ENCODE measurements at regions not wholly inside any gene's neighbourhood (a gene's known extent, or its start where the extent isn't known, plus 50 kb on each side); places are given as distances from the start of the nearest gene placed in this dataset.
"Not testable (repeated sequence)": the region's sequence is repeated elsewhere in the genome, so short reads cannot be mapped to it uniquely, and the experiment has no call there.

DNA sequence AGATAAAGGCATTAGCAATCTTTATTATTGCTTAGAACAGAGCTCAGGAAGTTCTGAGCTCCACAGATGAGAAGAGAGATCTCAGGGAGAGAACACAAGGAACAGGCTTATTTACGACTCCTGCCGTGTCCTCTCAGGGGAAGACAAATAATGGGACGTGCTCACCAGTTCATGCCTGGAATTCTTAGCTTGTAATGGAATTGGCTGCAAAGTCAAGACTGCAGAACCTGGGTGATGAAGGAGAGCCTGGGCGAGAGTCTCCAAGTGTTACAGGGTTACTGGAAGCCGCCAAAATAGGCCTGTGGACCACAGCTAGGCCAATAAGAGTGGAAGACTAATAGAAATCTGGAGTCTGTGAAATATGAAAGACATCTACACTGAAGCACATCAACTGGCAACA is 174.5 kb upstream of the ADAMTSL1 start:
- H3K27me3 Mint-ChIP-seq (ENCODE audit: low read depth): no peaks in the 10 kb centered on the region
- no peak overlapping the region for H3K4me3 Mint-ChIP-seq
- H3K4me1 Mint-ChIP-seq: peaks cover 34% of the 10 kb centered on the region
- TF ChIP-seq, protein P1, sequence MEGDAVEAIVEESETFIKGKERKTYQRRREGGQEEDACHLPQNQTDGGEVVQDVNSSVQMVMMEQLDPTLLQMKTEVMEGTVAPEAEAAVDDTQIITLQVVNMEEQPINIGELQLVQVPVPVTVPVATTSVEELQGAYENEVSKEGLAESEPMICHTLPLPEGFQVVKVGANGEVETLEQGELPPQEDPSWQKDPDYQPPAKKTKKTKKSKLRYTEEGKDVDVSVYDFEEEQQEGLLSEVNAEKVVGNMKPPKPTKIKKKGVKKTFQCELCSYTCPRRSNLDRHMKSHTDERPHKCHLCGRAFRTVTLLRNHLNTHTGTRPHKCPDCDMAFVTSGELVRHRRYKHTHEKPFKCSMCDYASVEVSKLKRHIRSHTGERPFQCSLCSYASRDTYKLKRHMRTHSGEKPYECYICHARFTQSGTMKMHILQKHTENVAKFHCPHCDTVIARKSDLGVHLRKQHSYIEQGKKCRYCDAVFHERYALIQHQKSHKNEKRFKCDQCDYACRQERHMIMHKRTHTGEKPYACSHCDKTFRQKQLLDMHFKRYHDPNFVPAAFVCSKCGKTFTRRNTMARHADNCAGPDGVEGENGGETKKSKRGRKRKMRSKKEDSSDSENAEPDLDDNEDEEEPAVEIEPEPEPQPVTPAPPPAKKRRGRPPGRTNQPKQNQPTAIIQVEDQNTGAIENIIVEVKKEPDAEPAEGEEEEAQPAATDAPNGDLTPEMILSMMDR (IDR thresholded peaks at IDR 0.05; ENCODE audit: unreplicated experiment): no peak
- no peak overlapping the region for H3K27ac Mint-ChIP-seq
- DNase-seq (ENCODE audit: low spot score in 2 of 2, unreplicated experiment in 2 of 2): no peak
- no peaks in the 10 kb centered on the region for H3K36me3 Mint-ChIP-seq
- no peaks in the 10 kb centered on the region for H3K9me3 Mint-ChIP-seq

DNA sequence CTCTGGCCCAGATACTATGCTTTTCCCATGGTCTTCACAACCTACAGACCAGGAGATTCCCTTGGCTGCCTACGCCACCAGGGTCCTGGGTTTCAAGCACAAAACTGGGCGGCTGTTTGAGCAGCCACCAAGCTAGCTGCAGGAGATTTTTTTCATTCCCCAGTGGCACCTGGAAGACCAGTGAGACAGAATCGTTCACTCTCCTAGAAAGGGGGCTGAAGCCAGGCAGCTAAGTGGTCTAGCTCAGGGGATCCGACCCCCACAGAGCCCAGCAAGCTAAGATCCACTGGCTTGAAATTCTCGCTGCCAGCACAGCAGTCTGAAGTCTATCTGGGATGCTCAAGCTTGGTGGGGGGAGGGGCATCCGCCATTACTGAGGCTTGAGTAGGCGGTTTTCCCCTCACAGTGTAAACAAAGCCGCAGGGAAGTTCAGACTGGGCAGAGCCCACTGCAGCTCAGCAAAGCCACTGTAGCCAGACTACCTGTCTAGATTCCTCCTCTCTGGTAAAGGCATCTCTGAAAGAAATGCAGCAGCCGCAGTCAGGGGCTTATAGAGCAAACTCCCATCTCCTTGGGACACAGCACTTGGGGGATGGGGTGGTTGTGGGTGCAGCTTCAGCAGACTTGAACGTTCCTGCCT is 168.7 kb upstream of the ADAMTSL1 start:
- DNase-seq (ENCODE audit: low spot score in 2 of 2, unreplicated experiment in 2 of 2); H3K4me3 Mint-ChIP-seq; H3K4me1 Mint-ChIP-seq; H3K27me3 Mint-ChIP-seq (ENCODE audit: low read depth); H3K27ac Mint-ChIP-seq; H3K36me3 Mint-ChIP-seq: not testable (repeated sequence)
- peaks cover 19% of the 10 kb centered on the region for H3K9me3 Mint-ChIP-seq

DNA sequence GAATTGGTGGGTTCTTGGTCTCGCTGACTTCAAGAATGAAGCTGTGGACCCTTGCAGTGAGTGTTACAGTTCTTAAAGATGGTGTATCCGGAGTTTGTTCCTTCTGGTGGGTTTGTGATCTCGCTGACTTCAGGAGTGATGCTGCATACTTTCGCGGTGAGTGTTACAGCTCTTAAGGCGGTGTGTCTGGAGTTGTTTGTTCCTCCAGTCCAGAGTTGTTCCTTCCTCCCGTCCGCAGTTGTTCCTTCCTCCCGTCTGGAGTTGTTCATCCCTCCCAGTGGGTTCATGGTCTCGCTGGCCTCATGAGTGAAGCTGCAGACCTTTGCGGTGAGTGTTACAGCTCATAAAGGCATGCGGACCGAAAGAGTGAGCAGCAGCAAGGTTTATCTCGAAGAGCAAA is 159.6 kb upstream of the ADAMTSL1 start:
- Mint-ChIP-seq H3K36me3 (peaks cover 7% of the 10 kb centered on the region), H3K27ac (no peak overlapping the region), H3K9me3 (peaks cover 24% of the 10 kb centered on the region), H3K27me3 (ENCODE audit: low read depth) (no peaks in the 10 kb centered on the region), H3K4me1 (peaks cover 15% of the 10 kb centered on the region), H3K4me3 (no peak overlapping the region)
- DNase-seq (ENCODE audit: low spot score in 2 of 2, unreplicated experiment in 2 of 2): no peak
- TF ChIP-seq, protein P1 (IDR thresholded peaks at IDR 0.05; ENCODE audit: unreplicated experiment): no peak

DNA sequence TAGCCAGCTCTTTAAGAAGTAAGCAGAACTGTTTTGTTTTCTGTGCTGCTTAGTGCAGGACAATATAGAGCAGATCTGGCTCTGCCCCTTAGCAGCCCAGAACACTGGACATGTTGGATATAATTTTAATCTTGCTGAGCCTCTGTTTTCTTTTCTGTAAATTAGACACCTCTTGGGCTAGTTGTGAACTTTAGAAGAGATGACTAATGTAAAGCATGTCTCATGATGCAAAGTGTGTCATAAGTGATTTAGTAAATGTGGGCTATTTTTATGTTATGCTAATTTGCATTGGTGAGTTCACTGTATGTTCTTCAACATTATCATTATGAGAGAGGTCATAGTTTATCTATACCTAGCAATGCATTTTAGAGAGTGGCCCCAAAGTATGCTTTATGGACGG is 156.1 kb upstream of the ADAMTSL1 start:
- no peak for DNase-seq (ENCODE audit: low spot score in 2 of 2, unreplicated experiment in 2 of 2)
- H3K36me3 Mint-ChIP-seq: peaks cover 7% of the 10 kb centered on the region
- no peaks in the 10 kb centered on the region for H3K27me3 Mint-ChIP-seq (ENCODE audit: low read depth)
- peaks cover 13% of the 10 kb centered on the region for H3K4me1 Mint-ChIP-seq
- TF ChIP-seq, protein P1 (IDR thresholded peaks at IDR 0.05; ENCODE audit: unreplicated experiment): no peak
- no peak overlapping the region for H3K27ac Mint-ChIP-seq
- H3K4me3 Mint-ChIP-seq: no peak overlapping the region
- peaks cover 18% of the 10 kb centered on the region for H3K9me3 Mint-ChIP-seq

DNA sequence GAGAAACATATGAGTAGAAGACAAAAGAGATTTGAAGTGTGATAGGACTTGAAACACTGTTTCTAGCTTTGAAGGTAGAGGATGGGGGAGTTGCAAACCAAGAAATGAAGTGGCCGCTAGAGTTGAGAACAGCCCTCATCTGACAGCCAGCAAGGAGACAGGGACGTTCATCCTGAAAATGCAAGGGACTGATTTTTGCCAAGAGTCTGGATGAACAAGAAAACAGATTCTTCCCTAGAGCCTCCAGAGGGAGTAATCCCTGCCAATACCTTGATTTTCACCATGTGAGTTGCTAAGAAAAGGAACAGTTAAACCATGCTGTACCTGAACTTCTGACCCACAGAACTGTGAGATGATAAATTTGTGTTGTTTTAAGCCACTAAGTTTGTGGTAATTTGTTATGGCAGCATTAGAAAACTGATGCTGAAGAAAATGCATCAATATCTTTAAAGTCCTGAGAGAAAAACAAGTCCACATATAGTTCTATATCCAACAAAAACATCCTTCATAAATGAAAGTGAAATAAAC is 154.0 kb upstream of the ADAMTSL1 start:
- TF ChIP-seq, protein P1 (IDR thresholded peaks at IDR 0.05; ENCODE audit: unreplicated experiment): no peak
- no peak overlapping the region for H3K27ac Mint-ChIP-seq
- H3K9me3 Mint-ChIP-seq: peaks cover 14% of the 10 kb centered on the region
- no peaks in the 10 kb centered on the region for H3K27me3 Mint-ChIP-seq (ENCODE audit: low read depth)
- peaks cover 11% of the 10 kb centered on the region for H3K4me1 Mint-ChIP-seq
- H3K36me3 Mint-ChIP-seq: peaks cover 5% of the 10 kb centered on the region
- no peak for DNase-seq (ENCODE audit: low spot score in 2 of 2, unreplicated experiment in 2 of 2)
- H3K4me3 Mint-ChIP-seq: no peak overlapping the region

DNA sequence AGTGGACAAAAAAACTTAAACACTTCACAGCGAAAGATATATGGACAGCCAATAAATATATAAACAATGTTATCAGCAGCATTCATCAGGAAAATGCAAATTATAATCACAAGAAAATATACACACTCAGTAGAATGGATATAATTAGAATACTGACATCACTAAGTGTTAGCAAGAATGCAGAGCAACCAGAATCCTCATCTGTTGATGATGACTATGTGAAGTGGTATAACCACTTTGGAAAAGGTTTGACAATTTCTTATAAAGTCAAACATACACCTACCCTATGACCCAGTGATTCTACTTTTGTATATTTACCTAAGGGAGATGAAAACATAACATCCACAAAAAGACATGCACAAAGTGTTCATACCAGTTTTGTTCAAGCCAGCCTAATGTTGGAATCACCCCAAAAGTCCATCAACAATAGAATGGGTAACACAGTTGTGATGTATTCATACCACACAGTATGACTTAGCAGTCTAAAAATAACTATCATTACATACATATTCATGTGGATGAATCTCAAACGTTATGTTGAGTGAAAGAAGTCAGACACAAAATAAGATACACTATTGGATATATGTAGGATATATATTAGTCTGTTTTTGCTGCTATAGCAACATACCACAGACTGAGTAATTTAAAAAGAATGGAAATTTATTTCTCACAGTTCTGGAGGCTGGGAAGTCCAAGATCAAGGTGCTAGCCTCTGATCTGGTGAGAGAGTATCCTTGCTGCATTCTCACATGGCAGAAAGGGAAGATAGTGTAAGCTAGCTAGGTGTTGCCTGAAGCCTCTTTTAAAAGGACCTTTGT is 148.8 kb upstream of the ADAMTSL1 start:
- Mint-ChIP-seq H3K27ac (no peak overlapping the region), H3K4me3 (no peak overlapping the region), H3K36me3 (no peaks in the 10 kb centered on the region), H3K4me1 (peaks cover 6% of the 10 kb centered on the region), H3K9me3 (peaks cover 10% of the 10 kb centered on the region), H3K27me3 (ENCODE audit: low read depth) (no peaks in the 10 kb centered on the region)
- no peak for DNase-seq (ENCODE audit: low spot score in 2 of 2, unreplicated experiment in 2 of 2)
- TF ChIP-seq, protein P1 (IDR thresholded peaks at IDR 0.05; ENCODE audit: unreplicated experiment): no peak

DNA sequence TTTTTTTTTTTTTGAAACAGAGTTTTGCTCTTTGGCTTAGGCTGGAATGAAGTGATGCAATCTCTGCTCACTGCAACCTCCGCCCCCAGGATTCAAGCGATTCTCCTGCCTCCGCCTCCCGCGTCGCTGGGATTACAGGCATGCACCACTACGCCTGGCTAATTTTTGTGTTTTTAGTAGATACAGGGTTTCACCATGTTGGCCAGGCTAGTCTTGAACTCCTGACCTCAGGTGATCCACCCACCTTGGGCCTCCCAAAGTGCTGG is 148.3 kb upstream of the ADAMTSL1 start:
- H3K4me3 Mint-ChIP-seq; H3K9me3 Mint-ChIP-seq; H3K4me1 Mint-ChIP-seq; H3K27ac Mint-ChIP-seq; H3K27me3 Mint-ChIP-seq (ENCODE audit: low read depth); H3K36me3 Mint-ChIP-seq; DNase-seq (ENCODE audit: low spot score in 2 of 2, unreplicated experiment in 2 of 2): not testable (repeated sequence)

Measured in mesothelial cell of epicardium (in vitro differentiated cells).